HG03066 (cell line): ENCODE measurements at regions not wholly inside any gene's neighbourhood (a gene's known extent, or its start where the extent isn't known, plus 50 kb on each side); places are given as distances from the start of the nearest gene placed in this dataset.

Experiments used
- ATAC-seq: cut with Tn5 transposase; IDR thresholded peaks from one replicate; pipeline ENCODE4 v1.9.1; 2021; ENCODE audit warnings: low read depth; ENCODE audit not compliant: unreplicated experiment

DNA sequence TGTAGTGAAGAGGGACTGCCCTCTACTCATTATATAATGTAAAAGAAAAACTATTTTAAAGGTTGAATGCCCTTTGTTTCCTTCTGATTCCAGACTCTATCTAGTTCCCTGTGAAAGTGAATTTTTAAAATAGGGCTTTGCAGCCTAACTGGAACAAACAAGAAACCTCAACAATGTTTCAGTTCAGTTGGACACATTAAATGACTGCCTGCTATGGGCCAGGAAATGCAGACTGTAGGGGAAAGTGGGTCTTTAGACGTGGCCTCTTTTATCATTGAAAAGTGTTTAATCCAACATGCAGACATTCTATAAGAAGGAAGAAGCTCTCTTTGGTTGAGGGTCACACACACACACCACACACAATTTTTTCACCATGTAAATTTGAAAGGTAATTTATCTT is 289.1 kb downstream of the ICE1 start:
- ATAC-seq = no peak

DNA sequence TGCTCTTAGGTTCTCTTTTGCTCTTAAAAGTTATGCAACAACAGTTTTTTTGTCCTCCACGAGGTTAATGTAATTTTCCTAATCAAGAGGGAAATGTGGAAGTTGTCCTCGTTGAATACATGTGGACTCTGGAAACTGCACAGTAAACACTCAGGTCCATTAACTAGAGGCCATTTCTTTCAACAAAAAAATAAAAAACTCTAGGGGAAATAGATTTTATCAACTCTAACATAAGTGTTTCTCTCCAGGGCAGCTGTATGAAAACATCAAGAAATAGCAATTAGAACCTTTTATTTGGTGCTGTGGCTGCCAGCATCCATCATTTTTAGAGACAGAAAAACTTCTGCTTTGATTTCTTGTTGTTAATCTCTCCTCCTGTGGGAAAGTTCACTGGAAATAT is 288.6 kb downstream of the ICE1 start:
- no peak for ATAC-seq

DNA sequence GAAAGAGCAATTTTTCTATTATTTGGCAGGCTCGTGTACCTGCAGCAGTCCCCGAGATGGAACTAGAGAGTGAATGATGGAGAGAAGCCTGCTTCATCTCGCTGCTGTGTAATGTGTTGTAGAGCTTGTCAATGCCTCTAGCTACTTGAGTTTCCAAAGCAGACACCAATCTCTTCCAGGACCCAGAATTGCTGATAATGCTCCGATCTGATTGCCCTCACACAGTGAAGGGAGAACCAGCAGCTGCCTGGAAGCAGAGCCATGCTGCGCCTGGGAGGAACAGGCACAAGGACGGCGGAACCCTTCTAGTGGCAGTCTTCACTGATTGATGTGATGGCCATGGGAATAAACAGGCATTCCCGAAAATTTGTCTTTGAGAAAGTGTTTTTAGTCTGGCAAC is 288.0 kb downstream of the ICE1 start:
- no peak for ATAC-seq

DNA sequence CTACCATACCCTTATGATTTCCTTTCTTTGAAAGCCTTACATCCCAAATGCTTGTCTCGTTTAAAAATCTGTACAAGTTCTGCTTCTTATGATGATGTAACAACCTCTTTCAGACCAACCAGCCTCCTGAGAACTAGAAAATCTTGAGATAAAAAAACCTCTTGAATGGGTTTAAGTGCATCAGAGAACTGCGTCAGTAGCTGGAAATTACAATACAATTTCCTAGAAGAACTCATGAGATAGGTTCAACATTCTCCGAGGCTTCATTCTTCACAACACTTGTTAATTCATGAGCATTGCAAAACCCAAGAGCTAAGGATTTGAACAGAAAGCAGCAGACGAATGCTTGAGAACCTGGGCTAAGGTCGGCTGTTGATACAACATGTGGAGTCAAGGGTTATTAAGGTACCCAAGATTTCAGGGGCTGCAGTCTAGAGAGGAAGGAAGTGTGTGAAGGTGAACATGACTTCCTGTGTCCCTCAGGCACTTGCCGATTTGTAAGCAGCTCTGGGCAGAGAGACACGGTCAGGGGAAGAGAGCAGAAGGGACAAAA is 286.0 kb downstream of the ICE1 start:
- ATAC-seq = no peak

DNA sequence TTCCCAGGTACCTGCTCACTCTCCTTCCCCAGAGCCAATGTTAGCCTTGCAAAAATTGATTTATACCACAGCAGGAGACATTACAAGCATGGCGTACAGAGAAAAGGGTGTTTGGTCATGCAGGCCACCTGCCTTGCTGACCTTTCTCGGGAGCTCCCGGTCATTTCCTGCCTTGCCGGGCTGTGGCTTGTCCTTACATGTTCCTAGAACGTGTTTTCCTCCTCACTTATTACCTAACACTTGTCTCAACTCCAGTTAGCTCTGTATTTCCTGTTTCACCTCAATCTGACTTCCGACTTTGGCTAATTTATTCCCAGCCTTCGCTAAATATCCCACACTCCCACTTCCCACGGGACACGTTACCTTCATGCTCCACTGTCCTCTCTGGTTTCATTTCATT is 282.5 kb downstream of the ICE1 start:
- no peak for ATAC-seq

DNA sequence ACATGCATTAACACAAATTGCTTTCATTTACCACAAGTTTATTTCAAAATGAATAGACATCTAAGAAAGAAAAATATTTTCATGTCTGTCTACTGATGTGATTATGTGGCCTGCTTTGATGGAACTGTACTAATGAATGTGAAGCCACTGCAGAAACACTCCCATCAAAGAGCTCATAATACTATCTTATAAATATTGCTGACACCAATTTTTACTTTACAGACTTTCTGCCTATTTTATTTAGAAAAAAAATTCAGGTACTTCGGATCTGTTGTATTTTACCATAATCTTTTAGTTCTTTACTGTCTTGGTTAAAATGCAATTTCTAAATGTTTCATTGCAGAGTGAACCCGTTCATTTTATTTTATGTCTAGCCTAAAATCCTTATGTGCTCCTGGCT is 281.9 kb downstream of the ICE1 start:
- ATAC-seq = no peak

DNA sequence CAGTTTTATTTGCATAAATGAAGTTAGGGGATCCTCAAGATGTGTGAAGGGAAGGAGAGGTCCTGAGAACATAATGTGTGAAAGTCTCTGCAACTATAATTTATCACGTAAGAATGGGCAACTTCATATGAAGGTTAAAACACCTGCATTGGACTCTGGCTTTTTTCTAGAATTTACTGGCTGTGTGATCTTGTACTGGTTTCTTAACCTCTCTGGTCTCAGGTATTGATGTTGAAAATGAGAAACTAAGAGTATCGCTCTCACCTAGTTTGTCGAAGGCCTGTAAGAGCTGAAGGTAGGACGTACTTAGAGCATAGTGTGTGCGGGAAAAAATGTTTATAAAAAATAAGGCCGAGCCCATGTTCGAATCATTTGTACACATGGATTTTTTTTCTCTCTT is 280.5 kb downstream of the ICE1 start:
- ATAC-seq = no peak

DNA sequence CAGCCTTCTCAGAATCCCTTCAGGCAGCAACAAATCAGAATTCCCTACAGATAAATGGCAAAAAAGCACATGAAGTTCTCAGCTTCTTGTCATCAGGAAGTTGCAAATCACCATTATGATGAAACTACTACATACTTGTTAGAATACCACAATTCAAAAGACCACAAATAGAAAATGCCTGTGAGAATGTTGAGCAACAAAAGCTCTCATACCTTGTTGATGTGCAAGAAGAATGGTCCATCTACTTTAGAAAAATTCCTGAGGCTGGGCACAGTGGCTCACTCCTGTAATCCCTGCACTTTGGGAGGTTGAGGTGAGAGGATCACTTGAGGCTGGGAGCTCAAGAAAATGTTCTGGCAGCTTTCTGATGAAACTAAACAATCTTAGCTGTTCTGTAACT is 278.1 kb downstream of the ICE1 start:
- ATAC-seq = no peak

DNA sequence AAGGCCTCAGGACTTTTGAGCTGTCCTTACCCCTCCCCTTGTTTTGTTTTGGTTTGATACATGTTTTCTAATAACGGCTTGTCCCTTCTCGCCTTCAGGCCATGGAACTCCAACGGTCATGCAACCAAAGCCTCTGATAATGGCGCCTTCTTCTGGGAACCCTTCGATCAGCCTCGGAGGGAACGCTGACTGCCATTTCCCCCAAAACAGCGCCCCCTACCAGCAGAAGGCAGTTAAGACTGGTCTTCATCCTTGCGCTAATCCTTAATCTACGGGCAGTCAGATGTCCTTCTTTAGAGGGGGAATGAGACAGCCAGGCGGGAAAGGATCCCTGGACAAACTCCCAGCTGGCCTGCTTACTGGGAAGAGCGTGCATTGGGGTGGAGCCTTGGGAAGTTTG is 276.6 kb downstream of the ICE1 start:
- no peak for ATAC-seq

DNA sequence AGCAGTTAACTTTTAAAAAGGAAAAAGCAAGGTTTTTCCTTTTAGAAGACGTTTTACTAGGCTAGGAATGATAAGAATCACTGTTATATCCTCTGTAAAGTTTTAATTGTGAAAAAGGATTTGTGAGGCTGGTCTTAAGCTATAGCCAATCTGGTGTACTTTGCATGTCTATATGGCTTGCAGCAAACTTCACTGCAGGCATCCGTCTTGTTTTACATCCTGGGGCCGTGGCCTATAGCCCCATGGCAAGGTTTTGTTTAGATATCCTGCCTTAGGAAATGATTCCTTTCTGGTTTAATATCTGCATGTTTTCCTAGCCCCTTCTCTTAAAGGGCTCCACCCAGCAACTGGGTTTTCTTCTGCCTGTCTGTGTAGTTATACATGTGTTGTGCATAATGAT is 272.8 kb downstream of the ICE1 start:
- no peak for ATAC-seq

DNA sequence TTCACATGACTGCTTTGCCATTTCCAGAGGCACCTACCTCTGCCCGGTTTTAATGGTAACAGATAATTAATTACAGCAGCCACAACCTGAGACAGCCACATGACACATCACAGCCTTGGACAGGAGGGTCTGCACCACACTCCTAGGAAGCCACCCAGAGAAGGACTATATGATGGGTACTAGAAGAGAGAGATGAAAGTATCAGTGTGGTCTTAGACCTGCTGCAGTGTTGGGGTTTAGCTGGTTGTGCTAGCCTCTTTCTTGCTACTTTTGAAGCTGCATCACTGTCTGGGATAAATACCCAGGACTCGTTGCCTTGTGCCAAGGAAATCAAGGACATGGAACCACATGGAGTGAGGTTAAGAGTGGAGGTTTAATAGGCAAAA is 266.4 kb downstream of the ICE1 start:
- no peak for ATAC-seq

DNA sequence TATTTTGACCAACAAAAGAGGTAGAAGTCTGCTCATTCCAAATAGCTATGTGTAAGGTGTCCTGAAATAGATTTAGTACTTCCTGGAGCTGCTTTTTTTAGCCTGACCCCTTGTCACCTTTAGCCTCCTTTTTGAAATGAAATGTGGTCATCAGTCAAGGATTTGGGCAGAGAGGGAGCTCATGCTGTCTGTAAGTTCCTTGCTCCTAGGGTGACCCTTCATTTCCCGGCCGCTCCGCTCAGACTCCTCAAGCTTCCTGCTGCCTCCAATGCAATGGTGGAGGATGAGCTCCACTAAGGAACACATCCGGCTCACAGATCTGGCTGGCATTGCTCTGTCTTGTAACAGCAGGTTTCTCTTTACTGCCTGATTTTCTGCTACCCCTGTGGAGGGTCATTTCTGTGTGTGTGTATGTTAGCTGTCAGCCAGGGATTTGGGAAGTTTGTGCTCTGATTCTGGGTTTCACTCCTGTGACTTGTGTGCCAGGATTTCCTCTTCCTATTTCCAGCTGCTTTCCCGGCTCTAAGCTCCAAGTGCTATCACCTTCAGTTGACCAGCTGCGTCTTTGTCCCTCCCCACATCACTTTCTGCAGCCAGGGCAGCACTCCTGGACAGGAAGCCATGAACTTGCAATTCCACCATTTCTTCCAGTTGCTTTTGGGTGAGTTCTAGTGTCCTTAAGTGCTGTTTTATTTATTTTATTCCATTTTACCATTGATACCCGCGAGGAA is 265.9 kb downstream of the ICE1 start:
- ATAC-seq = no peak

DNA sequence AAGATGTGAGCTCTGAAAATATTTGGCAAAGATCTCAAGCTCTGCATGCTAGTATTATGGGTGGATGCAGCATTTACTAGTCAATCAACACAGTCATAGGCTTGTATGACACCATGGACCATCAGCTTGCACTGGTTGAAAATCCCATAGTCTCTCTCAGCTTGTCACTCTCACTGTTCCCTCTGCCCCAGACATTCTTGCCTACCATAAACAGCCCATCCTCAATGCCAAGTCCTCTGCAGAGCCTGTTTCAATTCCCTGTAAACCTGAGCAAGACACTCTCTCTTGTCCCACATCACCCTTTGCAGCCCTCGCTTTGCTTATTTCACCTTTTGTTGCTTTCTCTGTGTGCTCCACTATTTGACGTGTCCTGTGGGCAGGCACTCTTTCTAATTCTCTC is 264.6 kb downstream of the ICE1 start:
- ATAC-seq = no peak

DNA sequence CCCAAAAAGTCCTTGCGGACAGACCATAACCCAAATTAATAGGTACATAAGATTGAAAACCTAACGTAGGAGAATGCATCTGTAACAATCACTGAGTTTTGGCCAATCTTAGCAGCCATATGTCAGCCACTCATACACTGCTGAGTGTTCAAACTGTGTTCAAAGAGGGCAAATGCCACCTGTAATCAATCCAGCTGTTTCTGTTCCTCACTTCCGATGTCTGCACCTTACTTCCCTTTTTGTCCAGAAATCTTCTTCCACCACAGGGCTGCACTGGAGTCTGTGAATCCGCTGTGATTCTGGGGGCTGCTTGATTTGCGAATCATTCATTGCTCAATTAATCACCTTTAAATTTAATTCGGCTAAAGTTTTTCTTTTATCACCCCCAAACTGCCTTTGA is 263.9 kb downstream of the ICE1 start:
- ATAC-seq = no peak

DNA sequence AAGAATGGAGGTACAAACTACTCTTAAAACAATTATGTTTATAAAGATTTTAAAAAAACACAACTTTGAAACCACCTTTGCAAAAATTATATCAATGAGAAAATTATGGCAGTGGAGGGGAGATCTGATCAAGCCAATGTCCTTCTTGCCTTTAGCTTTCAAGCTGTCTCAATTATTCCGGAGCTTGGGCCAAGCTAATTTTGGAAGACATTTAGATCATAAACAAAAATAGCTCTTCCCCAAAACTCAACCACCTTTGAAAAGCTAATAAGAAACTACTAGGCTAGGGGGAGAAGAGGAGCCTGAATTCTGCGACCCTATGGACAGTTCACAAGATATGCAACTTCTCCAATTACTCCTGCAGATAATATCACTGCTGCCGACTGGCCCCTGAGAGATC is 263.3 kb downstream of the ICE1 start:
- no peak for ATAC-seq

DNA sequence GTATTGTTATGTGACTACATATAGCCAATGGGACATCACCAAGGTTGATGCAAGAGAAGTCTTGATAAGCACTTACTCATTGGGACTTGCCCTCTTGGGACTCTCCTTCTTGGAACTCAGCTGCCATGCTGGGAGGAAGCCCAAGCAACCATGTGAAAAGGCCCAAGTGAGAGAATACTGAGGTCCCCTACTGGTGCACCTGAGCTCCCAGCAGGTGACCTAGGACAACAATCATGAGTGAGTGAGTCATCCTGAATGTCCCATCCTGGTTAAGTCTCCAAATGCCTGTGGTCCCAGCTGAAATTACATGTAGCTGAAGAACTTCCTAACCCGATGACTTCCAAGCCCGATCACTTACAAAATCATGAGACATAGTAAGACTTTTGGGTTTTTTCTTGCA is 260.7 kb downstream of the ICE1 start:
- ATAC-seq = no peak

DNA sequence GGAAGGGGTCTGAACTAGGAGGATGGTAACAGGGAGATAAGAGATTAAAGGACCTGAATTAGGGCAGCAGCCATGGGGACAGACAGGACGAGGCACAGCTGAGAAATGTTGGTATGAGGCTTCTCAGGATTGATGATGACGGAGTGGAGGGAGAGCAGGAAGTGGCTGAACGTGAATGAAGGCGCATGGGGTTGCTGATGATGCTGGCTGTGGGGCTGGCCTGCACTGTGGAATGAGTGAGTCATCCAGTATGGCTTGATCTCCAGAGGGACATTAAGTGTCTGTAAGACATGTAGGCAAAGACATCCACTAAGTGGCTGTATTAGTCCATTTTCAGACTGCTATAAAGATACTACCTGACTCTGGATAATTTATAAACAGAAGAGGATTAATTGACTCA is 256.4 kb downstream of the ICE1 start:
- ATAC-seq = no peak

DNA sequence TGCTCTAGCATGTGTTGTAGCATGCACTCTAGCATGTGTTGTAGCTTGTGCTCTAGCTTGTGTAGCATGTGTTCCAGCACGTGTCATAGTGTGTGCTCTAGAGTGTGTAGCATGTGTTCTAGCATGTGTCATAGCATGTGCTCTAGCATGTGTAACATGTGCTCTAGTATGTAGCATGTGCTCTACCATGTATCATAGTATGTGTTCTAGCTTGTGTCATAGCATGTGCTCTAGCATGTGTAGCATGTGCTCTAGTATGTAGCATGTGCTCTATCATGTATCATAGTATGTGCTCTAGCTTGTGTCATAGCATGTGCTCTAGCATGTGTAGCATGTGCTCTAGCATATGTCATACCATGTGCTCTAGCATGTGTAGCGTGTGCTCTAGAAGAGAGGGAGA is 255.3 kb downstream of the ICE1 start:
- ATAC-seq = no peak

DNA sequence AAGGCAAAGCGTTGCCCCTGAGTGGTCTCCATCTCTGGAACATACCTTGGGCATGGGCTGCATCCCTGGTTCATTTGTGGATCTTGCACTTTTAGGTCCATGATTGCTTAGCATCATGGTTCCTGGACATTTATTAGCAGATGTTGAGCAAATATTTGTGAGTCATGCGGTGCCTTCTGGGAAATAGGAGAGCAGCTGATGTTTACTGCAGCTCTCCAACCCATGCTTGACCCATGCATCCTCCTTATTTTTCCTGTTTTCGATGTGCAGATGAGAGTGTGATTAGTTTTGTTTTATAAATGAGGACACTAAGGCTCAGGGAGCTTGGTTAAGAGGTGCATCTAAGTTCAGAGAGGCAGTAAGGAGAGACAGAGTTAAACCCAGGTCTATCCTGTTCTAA is 253.7 kb downstream of the ICE1 start:
- ATAC-seq = no peak

DNA sequence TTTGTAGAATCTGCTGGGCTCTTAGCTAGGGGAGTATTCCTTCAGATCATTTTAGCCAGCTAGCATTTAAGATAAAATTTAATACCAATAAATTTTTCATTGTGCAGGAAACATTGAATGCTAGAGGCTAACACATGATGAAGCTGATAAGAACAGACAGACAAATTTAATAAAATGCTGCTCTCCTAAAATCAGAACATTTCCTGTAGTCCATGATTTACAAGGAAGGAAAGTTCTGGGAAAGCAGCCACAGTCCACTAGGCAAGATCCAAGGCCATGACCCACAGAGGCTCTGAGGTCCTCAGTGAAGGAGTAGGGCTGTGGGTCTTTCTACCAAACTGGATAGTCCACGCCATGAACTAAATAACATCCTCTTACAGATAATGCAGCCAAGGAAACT is 253.0 kb downstream of the ICE1 start:
- ATAC-seq = no peak

DNA sequence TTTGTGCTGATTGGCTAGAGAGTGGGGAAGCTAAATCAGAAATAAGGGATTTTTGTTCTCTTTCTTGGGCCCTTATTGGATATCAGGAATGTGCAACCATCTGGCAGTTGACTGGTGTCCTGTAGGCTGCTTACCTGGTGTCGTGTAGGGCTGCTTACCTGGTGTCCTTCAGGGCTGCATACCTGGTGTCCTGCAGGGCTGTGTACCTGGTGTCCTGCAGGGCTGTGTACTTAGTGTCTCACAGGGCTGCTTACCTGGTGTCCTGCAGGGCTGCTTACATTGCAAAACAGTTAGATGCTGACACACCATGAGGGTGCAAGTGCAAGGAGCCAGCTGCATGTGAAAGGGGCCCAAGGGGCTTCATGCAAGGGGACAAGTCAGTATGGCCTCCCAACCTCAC is 249.3 kb downstream of the ICE1 start:
- no peak for ATAC-seq

DNA sequence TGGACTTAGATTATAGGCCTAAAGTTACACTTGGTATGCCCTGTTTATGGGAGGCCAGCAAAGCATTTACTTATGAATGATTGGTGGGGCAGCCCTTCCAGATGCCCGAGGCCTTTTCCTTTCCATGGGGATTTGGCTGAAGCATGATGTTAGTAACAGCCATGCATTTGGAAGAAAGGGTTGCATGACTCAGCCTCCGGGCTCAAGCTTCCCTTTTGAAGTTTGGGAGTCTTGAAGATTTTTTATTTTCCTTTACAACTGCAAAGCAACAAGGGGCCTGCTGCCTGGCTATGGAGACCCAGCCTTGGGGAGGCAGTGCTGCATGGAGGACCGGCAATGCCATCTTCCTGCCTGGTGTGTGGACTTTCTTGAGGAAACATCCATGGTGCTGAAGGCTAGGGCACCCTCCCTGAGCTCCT is 244.7 kb downstream of the ICE1 start:
- ATAC-seq = no peak

DNA sequence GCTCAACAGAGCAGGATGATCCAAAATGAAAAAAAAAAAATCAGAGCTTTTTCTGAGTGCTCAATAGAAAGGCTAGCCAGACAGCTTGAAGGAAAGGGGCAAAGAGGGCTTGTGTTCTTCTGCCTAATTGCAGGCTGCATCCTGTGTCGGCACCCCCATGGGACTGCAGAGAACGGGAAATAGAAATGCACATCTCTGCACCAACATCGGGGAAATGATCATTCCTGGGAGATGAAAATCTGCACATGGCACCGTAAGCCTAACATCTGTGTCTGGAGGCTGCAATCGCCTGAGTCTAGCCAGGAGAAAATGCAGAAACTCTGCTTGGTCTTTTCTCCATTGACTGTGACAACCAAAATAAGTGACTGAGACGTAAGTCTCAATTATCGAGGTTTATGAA is 243.9 kb downstream of the ICE1 start:
- no peak for ATAC-seq
